Glutamatergic neuron (in vitro differentiated cells): ENCODE measurements at regions not wholly inside any gene's neighbourhood (a gene's known extent, or its start where the extent isn't known, plus 50 kb on each side); places are given as distances from the start of the nearest gene placed in this dataset.

Experiments
- DNase-seq: peaks from one replicate; pipeline ENCODE4 v3.0.0; 2022
- H3K27ac Mint-ChIP-seq: one replicate; pipeline ENCODE4 v1.8.0; 2020; ENCODE audit warnings: mild to moderate bottlenecking, mixed read lengths, inconsistent platforms; ENCODE audit not compliant: unreplicated experiment
- H3K27me3 Mint-ChIP-seq: one replicate; pipeline ENCODE4 v1.8.0; 2020; ENCODE audit warnings: mild to moderate bottlenecking, moderate library complexity, mixed read lengths, inconsistent platforms; ENCODE audit not compliant: unreplicated experiment
- H3K36me3 Mint-ChIP-seq: one replicate; pipeline ENCODE4 v1.8.0; 2020; ENCODE audit warnings: mild to moderate bottlenecking, mixed read lengths, inconsistent platforms; ENCODE audit not compliant: unreplicated experiment
- H3K4me1 Mint-ChIP-seq: one replicate; pipeline ENCODE4 v1.8.0; 2020; ENCODE audit warnings: mild to moderate bottlenecking, low read depth, mixed read lengths, inconsistent platforms; ENCODE audit not compliant: unreplicated experiment
- H3K4me3 Mint-ChIP-seq: one replicate; pipeline ENCODE4 v1.8.0; 2020; ENCODE audit warnings: mild to moderate bottlenecking, mixed read lengths, inconsistent platforms; ENCODE audit not compliant: unreplicated experiment
- H3K9me3 Mint-ChIP-seq: one replicate; pipeline ENCODE4 v1.8.0; 2020; ENCODE audit warnings: mild to moderate bottlenecking, moderate library complexity, mixed read lengths, inconsistent platforms; ENCODE audit not compliant: unreplicated experiment
- CTCF ChIP-seq: fragments of 200-600 bp; sonication (generic); IDR thresholded peaks from one replicate; pipeline ENCODE4 v1.5.0; 2021; ENCODE audit not compliant: partially characterized antibody, unreplicated experiment

- TF ChIP-seq CTCF, result no peak
- no peak overlapping the region for H3K4me3 Mint-ChIP-seq
Measured at GRCh38 chr9:88824711-88825110, 166.6 kb upstream of the S1PR3 start.

GRCh38 chr9:88826181-88826580 is 165.1 kb upstream of the S1PR3 start:
- Mint-ChIP-seq H3K27me3 (peaks cover 10% of the 10 kb centered on the region), H3K4me3 (no peak overlapping the region), H3K4me1 (no peaks in the 10 kb centered on the region), H3K36me3 (peaks cover 6% of the 10 kb centered on the region), H3K9me3 (no peaks in the 10 kb centered on the region), H3K27ac (no peak overlapping the region)
- no peak for DNase-seq
- no peak for TF ChIP-seq CTCF

More at GRCh38 chr9:88824711-88825110, 166.6 kb upstream of the S1PR3 start:
- Mint-ChIP-seq H3K36me3 (peaks cover 6% of the 10 kb centered on the region), H3K27ac (no peak overlapping the region), H3K9me3 (peaks cover 1% of the 10 kb centered on the region), H3K4me1 (no peaks in the 10 kb centered on the region), H3K27me3 (peaks cover 6% of the 10 kb centered on the region)
- no peak for DNase-seq

DNA sequence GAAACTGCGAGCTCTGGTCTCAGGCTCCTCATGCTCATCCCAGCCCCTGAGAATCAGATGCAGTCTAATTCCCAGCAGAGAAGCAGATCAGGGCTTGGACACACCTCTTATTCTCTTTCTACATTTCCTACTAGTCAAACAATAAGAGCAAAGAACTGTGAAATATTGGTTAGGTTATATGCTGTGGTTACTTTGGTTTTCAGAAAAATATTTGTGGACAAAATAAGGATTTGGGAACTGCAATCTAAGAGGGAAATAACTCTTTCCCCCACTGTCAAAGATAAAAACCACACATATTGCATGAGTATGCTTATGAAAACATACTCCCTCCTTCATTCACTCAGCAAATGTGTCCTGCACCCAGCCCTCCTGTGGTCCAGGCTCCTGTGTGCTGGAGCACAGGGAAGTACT is 164.5 kb upstream of the S1PR3 start:
- no peak for DNase-seq
- TF ChIP-seq CTCF, result no peak
- H3K9me3 Mint-ChIP-seq, result no peaks in the 10 kb centered on the region

GRCh38 chr9:88828018-88828417 is 163.2 kb upstream of the S1PR3 start:
- Mint-ChIP-seq H3K27me3 (peaks cover 10% of the 10 kb centered on the region), H3K27ac (no peak overlapping the region), H3K36me3 (peaks cover 11% of the 10 kb centered on the region), H3K9me3 (no peaks in the 10 kb centered on the region), H3K4me1 (no peaks in the 10 kb centered on the region), H3K4me3 (no peak overlapping the region)
- no peak for TF ChIP-seq CTCF
- no peak for DNase-seq

More for the DNA sequence above, 164.5 kb upstream of the S1PR3 start:
- H3K4me1 Mint-ChIP-seq, result no peaks in the 10 kb centered on the region
- no peak overlapping the region for H3K27ac Mint-ChIP-seq
- peaks cover 10% of the 10 kb centered on the region for H3K27me3 Mint-ChIP-seq
- H3K36me3 Mint-ChIP-seq, result peaks cover 6% of the 10 kb centered on the region
- no peak overlapping the region for H3K4me3 Mint-ChIP-seq

DNA sequence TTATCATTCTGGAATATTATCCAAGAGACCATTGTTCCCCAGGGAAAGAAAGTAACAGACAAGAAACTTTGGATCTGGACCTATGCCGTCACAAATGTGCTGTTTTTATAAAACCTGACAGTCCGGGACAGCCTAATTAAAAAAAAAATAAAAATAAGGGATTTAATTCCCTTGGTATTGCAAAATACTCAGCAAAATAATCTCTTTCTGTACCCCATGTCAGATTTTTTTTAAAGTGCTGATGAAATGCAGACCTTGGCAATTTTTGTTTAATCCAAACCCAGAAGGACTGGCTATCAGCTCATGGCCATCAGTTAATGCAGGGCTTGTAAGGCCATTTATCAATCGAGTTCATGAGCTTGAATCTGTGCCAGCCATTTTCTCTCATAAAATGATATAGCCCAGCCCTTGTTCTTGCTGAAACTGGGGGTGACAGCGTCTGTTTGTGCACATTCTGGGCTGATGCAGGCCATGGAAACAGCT is 162.7 kb upstream of the S1PR3 start:
- Mint-ChIP-seq H3K27ac (no peak overlapping the region), H3K27me3 (peaks cover 10% of the 10 kb centered on the region), H3K4me1 (no peaks in the 10 kb centered on the region), H3K36me3 (peaks cover 11% of the 10 kb centered on the region), H3K9me3 (no peaks in the 10 kb centered on the region), H3K4me3 (no peak overlapping the region)
- TF ChIP-seq CTCF, result no peak
- DNase-seq, result no peak
